ENCODE measurements at regions not wholly inside any gene's neighbourhood (a gene's known extent, or its start where the extent isn't known, plus 50 kb on each side); places are given as distances from the start of the nearest gene placed in this dataset.
"Not testable (repeated sequence)": the region's sequence is repeated elsewhere in the genome, so short reads cannot be mapped to it uniquely, and the experiment has no call there.

GRCh38 chr13:37956536-37956935 lies 87.0 kb upstream of the TRPC4 start:
- Histone ChIP-seq H3K4me3 (no peak overlapping the region), H3K36me3 (no peaks in the 10 kb centered on the region), H3K27me3 (no peaks in the 10 kb centered on the region), H3K9me3 (no peaks in the 10 kb centered on the region), H3K4me1 (no peaks in the 10 kb centered on the region), H3K27ac (no peak overlapping the region)
- TF ChIP-seq CTCF (IDR thresholded peaks at IDR 0.05) = no peak
- no peak for DNase-seq (ENCODE audit: low spot score)

DNA sequence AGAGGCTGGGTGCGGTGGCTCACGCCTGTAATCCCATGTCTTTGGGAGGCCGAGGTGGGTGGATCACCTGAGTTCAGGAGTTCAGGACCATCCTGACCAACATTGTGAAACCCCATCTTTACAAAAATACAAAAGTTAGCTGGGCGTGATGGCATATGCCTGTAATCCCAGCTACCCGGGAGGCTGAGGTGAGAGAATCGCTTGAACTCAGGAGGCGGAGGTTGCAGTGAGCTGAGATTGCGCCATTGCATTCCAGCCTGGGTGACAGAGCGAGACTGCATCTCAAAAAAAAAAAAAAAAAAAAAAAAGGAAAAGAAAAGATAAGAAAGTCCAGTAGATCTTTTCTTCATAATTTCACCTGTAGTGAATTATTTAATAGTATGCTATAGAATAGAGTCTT lies 85.0 kb upstream of the TRPC4 start:
- H3K27ac ChIP-seq; H3K4me3 ChIP-seq; H3K4me1 ChIP-seq; H3K9me3 ChIP-seq; H3K36me3 ChIP-seq; DNase-seq (ENCODE audit: low spot score); H3K27me3 ChIP-seq: not testable (repeated sequence)

- no peaks in the 10 kb centered on the region for H3K4me1 ChIP-seq
- no peak for DNase-seq (ENCODE audit: low spot score)
- no peak overlapping the region for H3K27ac ChIP-seq
- H3K27me3 ChIP-seq = no peaks in the 10 kb centered on the region
- H3K9me3 ChIP-seq = no peaks in the 10 kb centered on the region
- H3K4me3 ChIP-seq = no peak overlapping the region
- TF ChIP-seq CTCF (IDR thresholded peaks at IDR 0.05) = no peak
- H3K36me3 ChIP-seq = no peaks in the 10 kb centered on the region
These were observed 84.6 kb upstream of the TRPC4 start for GRCh38 chr13:37954191-37954590.

DNA sequence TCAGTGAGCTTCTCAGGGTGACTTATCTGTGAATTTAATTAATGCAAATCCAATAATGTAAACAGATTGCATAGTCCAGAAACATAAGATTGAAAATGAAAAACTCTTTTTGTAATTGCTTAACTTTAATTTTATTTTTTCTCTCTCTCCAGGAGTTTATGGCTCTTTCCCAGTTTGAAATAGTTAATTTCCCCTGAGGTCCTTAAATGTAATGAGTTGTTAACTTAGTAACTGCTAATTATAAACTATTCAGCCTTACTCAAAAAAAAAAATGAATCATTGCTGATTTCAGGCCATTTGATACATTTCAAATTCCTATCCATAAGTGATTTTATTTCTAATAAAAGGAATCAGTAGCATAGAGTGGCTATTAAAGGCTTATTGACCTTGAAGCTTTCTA lies 84.1 kb upstream of the TRPC4 start:
- H3K4me1 ChIP-seq = no peaks in the 10 kb centered on the region
- no peak for DNase-seq (ENCODE audit: low spot score)
- H3K27ac ChIP-seq = no peak overlapping the region
- H3K36me3 ChIP-seq = no peaks in the 10 kb centered on the region
- H3K9me3 ChIP-seq = no peaks in the 10 kb centered on the region
- no peak for TF ChIP-seq CTCF (IDR thresholded peaks at IDR 0.05)
- H3K27me3 ChIP-seq = no peaks in the 10 kb centered on the region
- H3K4me3 ChIP-seq = no peak overlapping the region

DNA sequence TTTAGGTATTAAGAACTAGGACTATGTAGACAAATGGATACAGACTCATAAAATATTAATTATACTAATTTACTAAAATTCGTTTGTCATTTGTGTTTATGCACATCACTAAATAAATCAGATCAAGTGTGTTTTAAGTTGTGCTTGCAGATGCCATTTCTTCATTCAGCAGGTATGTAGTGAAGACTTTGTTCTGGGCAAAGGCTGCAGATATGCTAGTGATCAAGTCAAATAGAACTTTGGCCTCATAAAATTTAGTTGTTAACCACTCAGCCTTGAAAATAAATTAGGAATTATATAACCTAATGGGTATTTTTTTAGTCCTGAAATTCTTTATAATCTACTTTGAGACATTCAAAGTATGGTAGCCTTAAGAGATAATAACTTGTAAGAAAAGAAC lies 80.4 kb upstream of the TRPC4 start:
- no peaks in the 10 kb centered on the region for H3K36me3 ChIP-seq

DNA sequence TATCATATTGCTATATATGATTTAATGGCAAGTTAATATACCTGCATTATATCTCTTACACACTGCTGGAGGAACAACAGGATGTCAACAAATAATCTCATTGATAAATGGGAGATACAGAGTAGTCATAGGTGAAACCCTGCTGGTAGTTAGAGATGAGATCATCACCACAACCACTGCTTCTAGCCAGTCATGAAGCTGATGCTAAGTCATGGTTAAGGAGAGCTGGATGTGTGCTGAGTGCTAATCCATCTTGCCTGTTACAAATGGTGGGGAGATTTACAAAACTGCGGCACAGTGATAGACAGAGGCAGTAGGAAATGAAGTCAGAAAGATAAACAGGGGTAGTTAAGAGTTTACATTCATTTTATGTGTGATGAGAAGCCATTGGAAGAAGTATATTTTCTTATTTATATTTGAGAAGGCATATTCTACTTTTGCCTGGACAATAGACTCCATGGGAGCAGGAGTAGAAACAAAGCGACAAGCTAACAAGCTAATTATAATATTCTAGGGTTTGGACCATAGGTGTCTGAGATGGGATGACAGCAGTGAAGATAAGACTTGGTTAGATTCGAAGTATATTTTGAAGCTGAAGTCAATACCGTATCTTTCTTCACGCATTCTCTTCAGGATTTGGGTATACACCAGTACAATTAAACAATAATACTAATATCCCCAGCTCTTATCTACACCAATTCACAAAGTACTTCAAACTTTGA lies 78.0 kb upstream of the TRPC4 start:
- no peaks in the 10 kb centered on the region for H3K36me3 ChIP-seq
- H3K27ac ChIP-seq = no peak overlapping the region
- no peak for DNase-seq (ENCODE audit: low spot score)
- H3K27me3 ChIP-seq = no peaks in the 10 kb centered on the region
- H3K4me1 ChIP-seq = no peaks in the 10 kb centered on the region
- H3K4me3 ChIP-seq = no peak overlapping the region
- H3K9me3 ChIP-seq = peaks cover 0 to 4% of the 10 kb centered on the region in 2 donors
- no peak for TF ChIP-seq CTCF (IDR thresholded peaks at IDR 0.05)

More for the DNA sequence above, 80.4 kb upstream of the TRPC4 start:
- Histone ChIP-seq H3K27ac (no peak overlapping the region), H3K9me3 (peaks cover 0 to 4% of the 10 kb centered on the region in 2 donors), H3K4me3 (no peak overlapping the region), H3K27me3 (no peaks in the 10 kb centered on the region), H3K4me1 (no peaks in the 10 kb centered on the region)
- no peak for TF ChIP-seq CTCF (IDR thresholded peaks at IDR 0.05)
- no peak for DNase-seq (ENCODE audit: low spot score)

All from right atrium auricular region (tissue), 2 donors.